ENCODE measurements at regions not wholly inside any gene's neighbourhood (a gene's known extent, or its start where the extent isn't known, plus 50 kb on each side); places are given as distances from the start of the nearest gene placed in this dataset.
"Not testable (repeated sequence)": the region's sequence is repeated elsewhere in the genome, so short reads cannot be mapped to it uniquely, and the experiment has no call there.

DNA sequence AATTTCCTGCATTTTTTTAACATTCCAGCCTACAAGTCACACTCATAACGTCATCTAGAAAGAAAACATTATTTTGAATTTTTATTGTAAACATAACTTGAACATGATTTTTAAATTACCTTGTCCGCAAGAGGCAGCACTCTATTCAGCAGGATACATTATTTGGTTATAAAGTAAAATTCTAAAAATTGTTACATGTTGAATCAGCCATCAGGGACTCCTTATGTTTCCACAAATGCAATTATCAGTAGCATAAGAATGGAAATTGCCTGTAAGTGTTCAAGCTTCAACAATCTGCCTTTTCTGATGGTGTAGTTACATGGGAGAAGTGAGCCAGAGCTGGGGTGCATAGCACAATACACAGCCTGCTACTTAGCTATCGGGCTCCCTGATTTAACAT is 97.5 kb downstream of the ZNF365 start:
- no peak for DNase-seq
- Mint-ChIP-seq H3K27ac (no peak overlapping the region), H3K36me3 (ENCODE audit: low read depth) (no peaks in the 10 kb centered on the region), H3K4me3 (no peak overlapping the region), H3K9me3 (no peaks in the 10 kb centered on the region), H3K4me1 (no peaks in the 10 kb centered on the region), H3K27me3 (no peaks in the 10 kb centered on the region)
- ChIA-PET CTCF (no interaction called here), POLR2A (no interaction called here)

- CTCF ChIA-PET, result no interaction called here
- H3K9me3 Mint-ChIP-seq, result peaks cover under 1% of the 10 kb centered on the region
- peaks cover under 1% of the 10 kb centered on the region for H3K27me3 Mint-ChIP-seq
- H3K4me1 Mint-ChIP-seq, result no peaks in the 10 kb centered on the region
- no peak overlapping the region for H3K27ac Mint-ChIP-seq
- DNase-seq, result no peak
- POLR2A ChIA-PET, result no interaction called here
- H3K36me3 Mint-ChIP-seq (ENCODE audit: low read depth), result no peaks in the 10 kb centered on the region
- no peak overlapping the region for H3K4me3 Mint-ChIP-seq
These were observed 99.1 kb downstream of the ZNF365 start for GRCh38 chr10:62473241-62473640.

DNA sequence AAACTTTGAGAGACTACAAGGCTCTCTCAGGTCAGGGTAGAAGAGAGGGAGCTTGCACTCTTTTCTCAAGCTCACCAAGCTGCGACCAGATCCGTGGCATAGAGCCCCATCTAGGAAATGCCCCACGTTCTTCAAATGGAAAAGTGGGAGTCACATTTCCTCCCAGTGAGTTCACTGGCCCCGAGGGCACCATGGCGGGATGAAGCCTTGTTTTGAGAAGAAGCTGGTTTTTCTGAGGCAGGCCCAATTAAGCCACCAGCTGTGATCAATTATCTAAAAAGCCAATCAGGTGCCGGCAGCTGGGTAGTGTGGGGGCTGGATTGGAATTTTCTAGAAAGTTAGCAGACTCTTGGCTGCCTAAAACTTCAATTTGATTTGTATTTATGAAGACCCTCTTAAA is 101.4 kb downstream of the ZNF365 start:
- H3K36me3 Mint-ChIP-seq (ENCODE audit: low read depth), result no peaks in the 10 kb centered on the region
- H3K27me3 Mint-ChIP-seq, result peaks cover 6% of the 10 kb centered on the region
- H3K27ac Mint-ChIP-seq, result no peak overlapping the region

DNA sequence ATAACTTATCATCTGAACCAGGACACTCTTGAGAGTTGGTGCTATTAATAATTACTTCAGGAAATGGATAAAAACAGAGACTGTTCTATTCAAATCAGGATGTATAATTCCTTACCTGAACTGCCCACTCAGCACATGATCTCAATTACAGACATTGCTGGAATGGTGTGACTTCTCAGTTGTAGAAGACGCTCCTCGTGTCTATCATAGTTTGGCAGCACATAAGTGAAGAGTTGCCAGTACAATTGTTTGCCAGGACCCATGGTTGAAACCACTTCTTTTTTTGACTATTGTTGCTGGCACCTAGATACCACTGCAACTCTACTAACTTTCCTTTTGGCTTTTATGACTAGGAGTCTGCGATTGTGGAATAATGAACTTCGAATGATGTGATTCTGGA is 105.4 kb downstream of the ZNF365 start:
- CTCF ChIA-PET, result no interaction called here
- no peak for DNase-seq
- Mint-ChIP-seq H3K4me1 (no peaks in the 10 kb centered on the region), H3K4me3 (no peak overlapping the region), H3K27me3 (peaks cover 6% of the 10 kb centered on the region), H3K36me3 (ENCODE audit: low read depth) (no peaks in the 10 kb centered on the region), H3K9me3 (peaks cover 3% of the 10 kb centered on the region), H3K27ac (no peak overlapping the region)
- POLR2A ChIA-PET, result no interaction called here

More for the DNA sequence above, 101.4 kb downstream of the ZNF365 start:
- ChIA-PET CTCF (no interaction called here), POLR2A (no interaction called here)
- H3K4me1 Mint-ChIP-seq, result no peaks in the 10 kb centered on the region
- peaks cover 3% of the 10 kb centered on the region for H3K9me3 Mint-ChIP-seq
- no peak overlapping the region for H3K4me3 Mint-ChIP-seq
- DNase-seq, result no peak

DNA sequence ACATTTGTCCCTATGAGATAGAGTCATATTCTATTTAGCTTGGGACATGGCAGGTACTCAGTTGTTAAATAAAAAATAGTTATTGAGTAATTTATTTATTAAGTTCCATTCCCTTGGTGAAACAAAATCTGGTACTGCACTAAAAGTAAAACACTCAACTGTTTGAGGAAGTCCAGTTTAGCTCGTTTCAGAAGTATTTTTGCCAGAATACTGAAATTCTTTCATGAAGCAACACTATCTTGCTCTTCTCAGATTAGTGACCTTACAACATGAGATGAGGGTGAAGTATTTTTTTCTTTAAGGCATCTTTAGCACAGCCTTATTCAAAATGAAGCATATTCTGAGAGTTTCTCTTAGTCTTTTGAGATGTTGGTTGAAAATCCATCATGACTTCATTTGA is 106.0 kb downstream of the ZNF365 start:
- no peaks in the 10 kb centered on the region for H3K36me3 Mint-ChIP-seq (ENCODE audit: low read depth)
- CTCF ChIA-PET, result no interaction called here
- no peak for DNase-seq

DNA sequence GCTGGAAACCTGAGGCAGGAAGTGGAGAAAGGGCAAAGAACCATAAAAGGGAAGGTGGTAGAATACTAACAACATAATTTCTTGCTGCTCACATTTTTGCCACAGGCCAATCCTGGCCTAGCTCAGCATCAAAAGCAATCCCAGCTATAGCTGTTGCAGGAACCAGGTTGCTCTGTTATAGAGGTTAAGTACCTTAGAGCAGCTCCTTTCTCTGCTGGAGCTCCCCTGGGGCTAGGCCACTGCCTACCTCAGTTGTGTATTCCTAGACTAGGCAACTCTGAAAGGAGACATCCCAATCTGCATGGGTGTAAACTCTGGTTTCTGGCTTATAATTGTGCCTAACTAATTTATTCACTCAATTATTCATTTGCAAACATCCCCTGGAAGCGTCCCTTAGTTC is 108.4 kb downstream of the ZNF365 start:
- Mint-ChIP-seq H3K9me3 (peaks cover 3% of the 10 kb centered on the region), H3K27ac (no peak overlapping the region), H3K27me3 (peaks cover 6% of the 10 kb centered on the region), H3K4me3 (no peak overlapping the region), H3K36me3 (ENCODE audit: low read depth) (no peaks in the 10 kb centered on the region), H3K4me1 (no peaks in the 10 kb centered on the region)
- CTCF ChIA-PET, result no interaction called here
- POLR2A ChIA-PET, result no interaction called here
- DNase-seq, result no peak

More for the DNA sequence above, 106.0 kb downstream of the ZNF365 start:
- Mint-ChIP-seq H3K27ac (no peak overlapping the region), H3K9me3 (peaks cover 3% of the 10 kb centered on the region), H3K27me3 (peaks cover 6% of the 10 kb centered on the region), H3K4me1 (no peaks in the 10 kb centered on the region), H3K4me3 (no peak overlapping the region)
- POLR2A ChIA-PET, result no interaction called here

DNA sequence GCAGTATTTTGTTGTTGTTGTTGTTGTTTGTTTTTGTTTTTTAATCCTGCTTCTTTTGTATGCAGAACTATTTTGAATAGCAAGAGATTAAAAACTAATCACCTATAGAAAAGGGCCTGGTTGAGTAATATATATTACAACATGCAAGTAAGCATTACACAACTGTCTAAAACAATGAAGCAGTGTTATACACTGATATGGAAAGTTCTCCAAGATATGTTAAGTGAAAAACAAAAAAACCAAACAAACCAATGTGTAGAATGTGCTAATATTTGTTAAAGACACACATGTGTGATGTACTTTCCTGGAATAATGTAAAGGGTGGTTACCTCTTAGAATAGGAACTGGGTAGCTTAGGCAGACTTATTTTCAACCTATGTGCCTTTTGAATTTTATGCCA is 117.4 kb downstream of the ZNF365 start:
- no peak overlapping the region for H3K4me3 Mint-ChIP-seq
- H3K27ac Mint-ChIP-seq, result no peak overlapping the region
- CTCF ChIA-PET, result interaction anchor here (0.6 to 1.0 kb wide), 5 partner anchors 12 to 668 kb away, joined by 3 read pairs; no protein-coding TSS in a partner anchor
- no peaks in the 10 kb centered on the region for H3K4me1 Mint-ChIP-seq
- peaks cover 7% of the 10 kb centered on the region for H3K27me3 Mint-ChIP-seq
- POLR2A ChIA-PET, result no interaction called here
- no peak for DNase-seq
- no peaks in the 10 kb centered on the region for H3K9me3 Mint-ChIP-seq
- no peaks in the 10 kb centered on the region for H3K36me3 Mint-ChIP-seq (ENCODE audit: low read depth)

- POLR2A ChIA-PET, result no interaction called here
- Mint-ChIP-seq H3K9me3 (no peaks in the 10 kb centered on the region), H3K4me1 (no peaks in the 10 kb centered on the region), H3K27me3 (peaks cover 7% of the 10 kb centered on the region), H3K36me3 (ENCODE audit: low read depth) (no peaks in the 10 kb centered on the region), H3K27ac (no peak overlapping the region), H3K4me3 (no peak overlapping the region)
- CTCF ChIA-PET, result interaction anchor here (0.8 to 1.0 kb wide), 4 partner anchors 11 to 668 kb away, joined by 3 read pairs; no protein-coding TSS in a partner anchor
- DNase-seq, result no peak
These were observed 118.1 kb downstream of the ZNF365 start for GRCh38 chr10:62492012-62492869.

- no peak overlapping the region for H3K4me3 Mint-ChIP-seq
- H3K27ac Mint-ChIP-seq, result no peak overlapping the region
- DNase-seq, result no peak
- no peaks in the 10 kb centered on the region for H3K9me3 Mint-ChIP-seq
- POLR2A ChIA-PET, result no interaction called here
- no peaks in the 10 kb centered on the region for H3K4me1 Mint-ChIP-seq
- CTCF ChIA-PET, result no interaction called here
- peaks cover 9% of the 10 kb centered on the region for H3K27me3 Mint-ChIP-seq
- H3K36me3 Mint-ChIP-seq (ENCODE audit: low read depth), result no peaks in the 10 kb centered on the region
These were observed 118.7 kb downstream of the ZNF365 start for GRCh38 chr10:62492870-62493180.

- ChIA-PET CTCF (interaction anchor here (0.8 kb wide), 1 partner anchor 510 kb away, joined by 3 read pairs; no protein-coding TSS in a partner anchor), POLR2A (no interaction called here)
- peaks cover 24% of the 10 kb centered on the region for H3K27me3 Mint-ChIP-seq
- H3K9me3 Mint-ChIP-seq, result no peaks in the 10 kb centered on the region
- no peak overlapping the region for H3K27ac Mint-ChIP-seq
- DNase-seq, result no peak
- H3K36me3 Mint-ChIP-seq (ENCODE audit: low read depth), result no peaks in the 10 kb centered on the region
- no peaks in the 10 kb centered on the region for H3K4me1 Mint-ChIP-seq
- H3K4me3 Mint-ChIP-seq, result no peak overlapping the region
These were observed 122.8 kb downstream of the ZNF365 start for GRCh38 chr10:62496925-62497324.

DNA sequence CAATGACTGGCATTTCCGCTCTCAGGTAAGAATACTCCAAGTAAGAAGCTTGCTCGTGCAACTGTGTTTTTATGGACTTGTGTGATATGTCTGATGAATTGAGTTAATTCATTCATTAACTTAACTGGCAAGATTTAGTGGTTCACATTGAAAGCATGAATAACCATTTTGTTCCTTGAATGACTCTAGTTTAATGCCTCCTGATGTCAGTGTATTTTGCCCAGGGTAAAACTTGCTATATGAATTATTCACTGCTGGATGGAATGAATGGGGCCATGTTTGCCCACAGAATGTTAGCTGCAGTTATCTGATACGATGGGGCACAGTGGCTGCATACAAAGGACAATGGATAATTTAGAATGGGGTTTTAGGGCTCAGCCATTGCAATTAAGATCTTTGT is 124.1 kb downstream of the ZNF365 start:
- Mint-ChIP-seq H3K27me3 (peaks cover 24% of the 10 kb centered on the region), H3K4me1 (no peaks in the 10 kb centered on the region), H3K36me3 (ENCODE audit: low read depth) (no peaks in the 10 kb centered on the region), H3K27ac (no peak overlapping the region), H3K4me3 (no peak overlapping the region), H3K9me3 (no peaks in the 10 kb centered on the region)
- ChIA-PET CTCF (interaction anchor here (0.6 kb wide), 1 partner anchor 658 kb away, joined by 4 read pairs; no protein-coding TSS in a partner anchor), POLR2A (no interaction called here)
- DNase-seq, result no peak

DNA sequence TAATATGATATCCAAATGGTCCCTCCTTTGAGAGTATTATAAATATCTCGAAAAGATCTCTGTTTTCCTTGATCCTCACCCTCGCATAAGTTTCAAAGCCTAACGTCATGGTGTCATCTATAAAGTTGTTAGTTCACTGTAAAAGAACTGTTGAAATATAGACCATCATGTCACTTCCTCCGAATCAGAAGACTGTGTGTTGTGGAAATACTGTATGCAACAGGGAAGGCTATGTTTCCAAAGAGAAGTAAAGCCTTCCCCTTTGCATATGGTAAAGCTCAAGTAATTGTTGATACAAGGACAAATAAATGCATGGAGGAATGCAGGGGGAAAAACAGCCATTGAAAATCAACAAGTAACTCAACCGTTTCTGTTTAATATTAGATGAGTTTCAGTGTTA is 125.9 kb downstream of the ZNF365 start:
- POLR2A ChIA-PET; H3K36me3 Mint-ChIP-seq (ENCODE audit: low read depth); H3K9me3 Mint-ChIP-seq; DNase-seq; H3K4me1 Mint-ChIP-seq; H3K4me3 Mint-ChIP-seq; H3K27ac Mint-ChIP-seq; CTCF ChIA-PET: not testable (repeated sequence)
- H3K27me3 Mint-ChIP-seq, result peaks cover 20% of the 10 kb centered on the region

DNA sequence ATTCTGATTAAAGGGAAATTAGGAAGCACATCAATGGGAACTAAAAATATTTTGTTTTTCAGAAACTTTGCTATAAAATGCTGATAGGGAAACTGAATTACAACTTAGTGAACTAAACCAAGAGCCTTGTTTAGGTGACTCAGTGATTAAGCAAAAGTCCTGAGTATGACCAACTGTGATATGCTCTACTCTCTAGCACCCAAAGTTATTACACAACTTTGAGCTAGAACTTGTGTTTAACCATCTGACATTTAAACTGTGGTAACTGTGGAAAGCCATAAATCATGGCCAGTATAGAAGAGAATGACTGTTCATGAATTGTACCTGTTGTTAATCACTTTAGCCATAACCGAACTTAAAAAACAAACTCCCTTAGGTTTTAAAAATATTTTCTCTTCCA is 127.4 kb downstream of the ZNF365 start:
- CTCF ChIA-PET, result no interaction called here
- POLR2A ChIA-PET, result no interaction called here

GRCh38 chr10:62502995-62503613 is 128.9 kb downstream of the ZNF365 start:
- Mint-ChIP-seq H3K27me3 (peaks cover 13% of the 10 kb centered on the region), H3K4me3 (no peak overlapping the region), H3K9me3 (no peaks in the 10 kb centered on the region), H3K4me1 (no peaks in the 10 kb centered on the region), H3K27ac (no peak overlapping the region), H3K36me3 (ENCODE audit: low read depth) (no peaks in the 10 kb centered on the region)
- POLR2A ChIA-PET, result no interaction called here
- CTCF ChIA-PET, result interaction anchor here (1.1 kb wide), 1 partner anchor 11 kb away, joined by 3 read pairs; no protein-coding TSS in a partner anchor
- DNase-seq, result no peak

More for the DNA sequence above, 127.4 kb downstream of the ZNF365 start:
- DNase-seq, result no peak
- Mint-ChIP-seq H3K4me1 (no peaks in the 10 kb centered on the region), H3K9me3 (no peaks in the 10 kb centered on the region), H3K4me3 (no peak overlapping the region), H3K27me3 (peaks cover 17% of the 10 kb centered on the region), H3K27ac (no peak overlapping the region), H3K36me3 (ENCODE audit: low read depth) (no peaks in the 10 kb centered on the region)

Data from activated CD4-positive, alpha-beta memory T cell treated with anti-CD3 and anti-CD28 coated beads, Interleukin-2, amount 10 ng/mL, durations not matched to agents 7 days and 5 days (primary cell).